Adrenal gland (tissue), 5 donors: ENCODE measurements at regions not wholly inside any gene's neighbourhood (a gene's known extent, or its start where the extent isn't known, plus 50 kb on each side); places are given as distances from the start of the nearest gene placed in this dataset.

Source experiments
- CTCF ChIP-seq, 6 experiments: fragments of 450-650 bp in 4 of 6; fragments of 200-600 bp in 2 of 6; sonication (generic) in 1 of 6; IDR thresholded peaks; 1 replicate in 5 of 6; 2 replicates in 1 of 6; pipeline versions ENCODE4 v1.5.1 to v1.8.0; 2016 to 2021; ENCODE audit warnings: antibody characterized with exemption in 6 of 6, mild to moderate bottlenecking in 2 of 6, moderate library complexity in 1 of 6
- POLR2A ChIP-seq, 2 donors: fragments of 450-650 bp; IDR thresholded peaks; one replicate each; pipeline ENCODE4 v1.6.1; 2017; ENCODE audit warnings: antibody characterized with exemption in 2 of 2, mild to moderate bottlenecking in 2 of 2, moderate library complexity in 1 of 2
- donor health status: DM: no; HTN: no; CAD: no.

DNA sequence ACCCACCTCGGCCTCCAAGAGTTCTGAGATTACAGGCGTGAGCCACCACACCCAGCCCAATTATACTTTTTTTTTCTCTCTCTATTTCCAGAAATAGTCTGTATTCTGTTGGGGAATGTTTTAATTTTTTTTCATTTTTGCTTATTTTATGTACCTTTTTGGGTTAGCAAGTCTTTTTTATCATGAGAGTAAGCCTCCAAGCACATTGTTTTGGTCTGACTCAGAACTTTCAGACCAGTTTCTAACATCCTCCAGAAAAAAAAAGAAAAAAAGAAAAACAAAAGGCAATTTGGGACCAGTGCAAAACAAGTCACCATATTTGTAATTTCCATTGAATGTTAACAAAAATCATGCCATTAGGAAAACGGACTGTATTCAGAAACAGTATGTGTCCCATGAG lies 1465.5 kb downstream of the SLITRK5 start:
- TF ChIP-seq CTCF (IDR thresholded peaks at IDR 0.05) = no peak
- TF ChIP-seq POLR2A (IDR thresholded peaks at IDR 0.05) = no peak
